GM18870 (cell line): ENCODE measurements at regions not wholly inside any gene's neighbourhood (a gene's known extent, or its start where the extent isn't known, plus 50 kb on each side); places are given as distances from the start of the nearest gene placed in this dataset.

Source experiments
- ATAC-seq: cut with Tn5 transposase; IDR thresholded peaks from one replicate; pipeline ENCODE4 v1.9.1; 2021; ENCODE audit warnings: moderate library complexity; ENCODE audit not compliant: unreplicated experiment

GRCh38 chr13:68368922-68369321 is 1138.8 kb upstream of the PCDH9 start:
- ATAC-seq, result no peak

- ATAC-seq, result no peak
Measured at GRCh38 chr13:68359105-68359504, 1129.0 kb upstream of the PCDH9 start.

GRCh38 chr13:68358294-68358705 is 1128.2 kb upstream of the PCDH9 start:
- ATAC-seq, result no peak

- no peak for ATAC-seq
Measured at GRCh38 chr13:68350554-68350953, 1120.4 kb upstream of the PCDH9 start.

GRCh38 chr13:68347220-68347619 is 1117.1 kb upstream of the PCDH9 start:
- no peak for ATAC-seq

- no peak for ATAC-seq
Measured at GRCh38 chr13:68345963-68346531, 1115.9 kb upstream of the PCDH9 start.

GRCh38 chr13:68323124-68323523 is 1093.0 kb upstream of the PCDH9 start:
- ATAC-seq, result no peak

GRCh38 chr13:68319384-68319783 is 1089.2 kb upstream of the PCDH9 start:
- no peak for ATAC-seq

GRCh38 chr13:68304286-68304893 is 1074.3 kb upstream of the PCDH9 start:
- ATAC-seq, result peak; percentile 65

- ATAC-seq, result no peak
Measured at GRCh38 chr13:68293631-68294030, 1063.5 kb upstream of the PCDH9 start.

- ATAC-seq, result no peak
Measured at GRCh38 chr13:68292601-68293000, 1062.5 kb upstream of the PCDH9 start.

- no peak for ATAC-seq
Measured at GRCh38 chr13:68291595-68291994, 1061.5 kb upstream of the PCDH9 start.

GRCh38 chr13:68275758-68276157 is 1045.6 kb upstream of the PCDH9 start:
- ATAC-seq, result no peak

GRCh38 chr13:68272652-68273051 is 1042.5 kb upstream of the PCDH9 start:
- no peak for ATAC-seq

GRCh38 chr13:68264692-68265091 is 1034.6 kb upstream of the PCDH9 start:
- ATAC-seq, result no peak

- no peak for ATAC-seq
Measured at GRCh38 chr13:68261105-68261504, 1031.0 kb upstream of the PCDH9 start.

- ATAC-seq, result no peak
Measured at GRCh38 chr13:68257111-68257842, 1027.1 kb upstream of the PCDH9 start.

GRCh38 chr13:68254151-68254550 is 1024.0 kb upstream of the PCDH9 start:
- ATAC-seq, result no peak

GRCh38 chr13:68234274-68234673 is 1004.1 kb upstream of the PCDH9 start:
- no peak for ATAC-seq

- no peak for ATAC-seq
Measured at GRCh38 chr13:68232351-68233130, 1002.4 kb upstream of the PCDH9 start.

GRCh38 chr13:68214691-68215415 is 984.7 kb upstream of the PCDH9 start:
- ATAC-seq, result no peak
